ENCODE measurements at regions not wholly inside any gene's neighbourhood (a gene's known extent, or its start where the extent isn't known, plus 50 kb on each side); places are given as distances from the start of the nearest gene placed in this dataset.

GRCh38 chr3:10602271-10602670, 96.9 kb upstream of the ATP2B2 start:
- TF ChIP-seq POLR2A (IDR thresholded peaks at IDR 0.05) (no peak), CTCF (IDR thresholded peaks at IDR 0.05) (no peak), EP300 (IDR thresholded peaks at IDR 0.05) (no peak), POLR2AphosphoS5 (IDR thresholded peaks at IDR 0.05) (no peak)
- H3K36me3 ChIP-seq = no peaks in the 10 kb centered on the region
- no peak overlapping the region for H3K27ac ChIP-seq
- H3K27me3 ChIP-seq = peaks cover 0 to 18% (median 0%) of the 10 kb centered on the region in 3 donors
- H3K4me1 ChIP-seq = no peaks in the 10 kb centered on the region
- intact Hi-C loops (cut with DNase I) = no loop called here
- 81 to 86% methylated on average over 7 of the region's 7 CpGs for WGBS, 2 donors
- no peak for DNase-seq
- no peak overlapping the region for H3K4me3 ChIP-seq
- H3K9me3 ChIP-seq = no peaks in the 10 kb centered on the region

- Histone ChIP-seq H3K27ac (no peak overlapping the region), H3K9me3 (no peaks in the 10 kb centered on the region), H3K27me3 (peaks cover 0 to 18% (median 0%) of the 10 kb centered on the region in 3 donors), H3K4me3 (no peak overlapping the region), H3K4me1 (no peaks in the 10 kb centered on the region), H3K36me3 (no peaks in the 10 kb centered on the region)
- 59 to 63% methylated on average over 15 of the region's 15 CpGs for WGBS, 2 donors
- no peak for DNase-seq
- TF ChIP-seq EP300 (IDR thresholded peaks at IDR 0.05) = no peak
- intact Hi-C loops (cut with DNase I) = no loop called here
Measured at GRCh38 chr3:10602769-10603768, 97.7 kb upstream of the ATP2B2 start.

- H3K4me3 ChIP-seq = no peak overlapping the region
- no peaks in the 10 kb centered on the region for H3K4me1 ChIP-seq
- H3K36me3 ChIP-seq = no peaks in the 10 kb centered on the region
- TF ChIP-seq CTCF (IDR thresholded peaks at IDR 0.05) (no peak), POLR2AphosphoS5 (IDR thresholded peaks at IDR 0.05) (no peak), POLR2A (IDR thresholded peaks at IDR 0.05) (no peak), EP300 (IDR thresholded peaks at IDR 0.05) (no peak)
- no peak overlapping the region for H3K27ac ChIP-seq
- peaks cover 0 to 6% (median 4%) of the 10 kb centered on the region in 4 donors for H3K9me3 ChIP-seq
- WGBS, 2 donors = 53 to 61% methylated on average over 13 of the region's 13 CpGs
- intact Hi-C loops (cut with DNase I) = no loop called here
- DNase-seq = no peak
- H3K27me3 ChIP-seq = peaks cover 0 to 18% (median 4%) of the 10 kb centered on the region in 3 donors
Measured at GRCh38 chr3:10609134-10609533, 103.7 kb upstream of the ATP2B2 start.

GRCh38 chr3:10614168-10614567, 108.8 kb upstream of the ATP2B2 start:
- no peak for TF ChIP-seq POLR2A (IDR thresholded peaks at IDR 0.05)
- TF ChIP-seq CTCF (IDR thresholded peaks at IDR 0.05) = no peak
- no peak for TF ChIP-seq POLR2AphosphoS5 (IDR thresholded peaks at IDR 0.05)
- TF ChIP-seq EP300 (IDR thresholded peaks at IDR 0.05) = no peak
- Histone ChIP-seq H3K4me1 (no peaks in the 10 kb centered on the region), H3K4me3 (no peak overlapping the region), H3K36me3 (no peaks in the 10 kb centered on the region), H3K9me3 (peaks cover 0 to 6% (median 4%) of the 10 kb centered on the region in 4 donors), H3K27me3 (peaks cover 0 to 21% (median 4%) of the 10 kb centered on the region in 3 donors), H3K27ac (no peak overlapping the region)
- no peak for DNase-seq
- WGBS, 2 donors = 64 to 74% methylated on average over 7 of the region's 7 CpGs
- intact Hi-C loops (cut with DNase I) = no loop called here

GRCh38 chr3:10615715-10616114, 110.3 kb upstream of the ATP2B2 start:
- WGBS, 2 donors = 79 to 90% methylated on average over 2 of the region's 2 CpGs
- DNase-seq = no peak
- Histone ChIP-seq H3K27me3 (peaks cover 0 to 21% (median 4%) of the 10 kb centered on the region in 3 donors), H3K4me3 (no peak overlapping the region), H3K9me3 (peaks cover 0 to 6% (median 4%) of the 10 kb centered on the region in 4 donors), H3K36me3 (no peaks in the 10 kb centered on the region), H3K27ac (no peak overlapping the region), H3K4me1 (no peaks in the 10 kb centered on the region)
- intact Hi-C loops (cut with DNase I) = no loop called here
- TF ChIP-seq POLR2A (IDR thresholded peaks at IDR 0.05) = no peak
- no peak for TF ChIP-seq POLR2AphosphoS5 (IDR thresholded peaks at IDR 0.05)
- no peak for TF ChIP-seq EP300 (IDR thresholded peaks at IDR 0.05)
- TF ChIP-seq CTCF (IDR thresholded peaks at IDR 0.05) = no peak
